Chondrocyte (in vitro differentiated cells): ENCODE measurements at regions not wholly inside any gene's neighbourhood (a gene's known extent, or its start where the extent isn't known, plus 50 kb on each side); places are given as distances from the start of the nearest gene placed in this dataset.
A peak's percentile ranks its signal among the peaks of the same experiment; 100 is the strongest.
"Not testable (repeated sequence)": the region's sequence is repeated elsewhere in the genome, so short reads cannot be mapped to it uniquely, and the experiment has no call there.

Source experiments
- DNase-seq: peaks from one replicate; pipeline ENCODE4 v3.0.0; 2021; ENCODE audit warnings: mixed read lengths, low spot score
- H3K27ac Mint-ChIP-seq: one replicate; pipeline ENCODE4 v1.8.0; 2021; ENCODE audit warnings: mild to moderate bottlenecking, moderate library complexity, mixed read lengths; ENCODE audit not compliant: unreplicated experiment
- H3K27me3 Mint-ChIP-seq: 2 replicates; pipeline ENCODE4 v1.8.0; 2021; ENCODE audit warnings: low read depth, mixed read lengths
- H3K36me3 Mint-ChIP-seq: 2 replicates; pipeline ENCODE4 v1.8.0; 2021; ENCODE audit warnings: low read depth, mixed read lengths
- H3K4me1 Mint-ChIP-seq: 2 replicates; pipeline ENCODE4 v1.8.0; 2021; ENCODE audit warnings: low read depth, mild to moderate bottlenecking, mixed read lengths
- H3K4me3 Mint-ChIP-seq: one replicate; pipeline ENCODE4 v1.8.0; 2021; ENCODE audit warnings: mild to moderate bottlenecking, moderate library complexity, mixed read lengths; ENCODE audit not compliant: unreplicated experiment
- H3K9me3 Mint-ChIP-seq: 2 replicates; pipeline ENCODE4 v1.8.0; 2021; ENCODE audit warnings: low read depth, mixed read lengths
- CTCF ChIP-seq: fragments of 200-600 bp; sonication (generic); IDR thresholded peaks from 2 replicates; pipeline ENCODE4 v1.5.0; 2021; ENCODE audit warnings: antibody characterized with exemption, mild to moderate bottlenecking, moderate library complexity

- no peak overlapping the region for H3K4me3 Mint-ChIP-seq
- no peaks in the 10 kb centered on the region for H3K9me3 Mint-ChIP-seq
- H3K27ac Mint-ChIP-seq, result no peak overlapping the region
- H3K4me1 Mint-ChIP-seq, result peaks cover 12% of the 10 kb centered on the region
- peaks cover 1% of the 10 kb centered on the region for H3K36me3 Mint-ChIP-seq
- no peak for DNase-seq
- TF ChIP-seq CTCF, result no peak
- H3K27me3 Mint-ChIP-seq, result no peaks in the 10 kb centered on the region
These were observed 56.1 kb upstream of the RBFOX2 start for GRCh38 chr22:36084717-36085116.

DNA sequence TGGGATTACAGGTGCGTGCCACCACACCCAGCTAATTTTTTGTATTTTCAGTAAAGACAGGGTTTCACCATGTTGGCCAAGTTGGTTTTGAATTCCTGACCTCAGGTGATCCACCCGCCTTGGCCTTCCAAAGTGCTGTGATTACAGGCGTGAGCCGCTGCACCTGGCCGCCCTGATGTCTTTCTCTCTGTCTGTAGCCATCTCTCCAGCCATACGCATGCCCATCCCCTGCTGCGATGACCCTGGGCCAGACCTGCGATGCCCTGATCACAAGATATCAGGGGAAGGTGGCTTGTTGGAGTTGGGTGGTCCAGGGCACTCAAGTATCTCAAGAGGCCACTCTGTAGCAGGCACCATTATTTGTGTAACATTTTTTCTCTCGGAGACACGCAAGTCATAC, 54.4 kb upstream of the RBFOX2 start:
- no peak for TF ChIP-seq CTCF
- Mint-ChIP-seq H3K4me3 (no peak overlapping the region), H3K27me3 (no peaks in the 10 kb centered on the region), H3K9me3 (no peaks in the 10 kb centered on the region), H3K27ac (peak overlapping the region; percentile 8), H3K4me1 (peaks cover 12% of the 10 kb centered on the region), H3K36me3 (no peaks in the 10 kb centered on the region)
- DNase-seq, result no peak

GRCh38 chr22:36081023-36081431, 52.4 kb upstream of the RBFOX2 start:
- DNase-seq, result no peak
- no peaks in the 10 kb centered on the region for H3K27me3 Mint-ChIP-seq
- H3K9me3 Mint-ChIP-seq, result no peaks in the 10 kb centered on the region
- no peak overlapping the region for H3K4me3 Mint-ChIP-seq
- H3K36me3 Mint-ChIP-seq, result no peaks in the 10 kb centered on the region
- TF ChIP-seq CTCF, result no peak
- H3K27ac Mint-ChIP-seq, result peak overlapping the region; percentile 98
- peaks cover 17% of the 10 kb centered on the region for H3K4me1 Mint-ChIP-seq

DNA sequence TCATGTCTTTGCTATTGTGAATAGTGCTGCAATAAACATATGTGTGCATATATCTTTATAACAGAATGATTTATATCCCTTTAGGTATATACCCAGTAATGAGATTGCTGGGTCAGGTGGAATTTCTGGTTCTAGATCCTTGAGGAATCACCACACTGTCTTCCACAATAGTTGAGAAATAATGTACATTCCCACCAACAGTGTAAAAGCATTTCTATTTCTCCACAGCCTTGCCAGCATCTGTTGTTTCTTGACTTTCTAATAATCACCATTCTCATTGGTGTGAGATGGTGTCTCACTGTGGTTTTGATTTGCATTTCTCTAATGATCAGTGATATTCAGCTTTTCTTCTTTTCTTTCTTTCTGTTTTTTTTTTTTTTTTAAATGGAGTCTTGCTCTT, 51.7 kb upstream of the RBFOX2 start:
- not testable (repeated sequence) for H3K27me3 Mint-ChIP-seq, DNase-seq, H3K9me3 Mint-ChIP-seq, H3K36me3 Mint-ChIP-seq, H3K4me3 Mint-ChIP-seq
- Mint-ChIP-seq H3K4me1 (peaks cover 17% of the 10 kb centered on the region), H3K27ac (peak overlapping the region; percentile 98)

DNA sequence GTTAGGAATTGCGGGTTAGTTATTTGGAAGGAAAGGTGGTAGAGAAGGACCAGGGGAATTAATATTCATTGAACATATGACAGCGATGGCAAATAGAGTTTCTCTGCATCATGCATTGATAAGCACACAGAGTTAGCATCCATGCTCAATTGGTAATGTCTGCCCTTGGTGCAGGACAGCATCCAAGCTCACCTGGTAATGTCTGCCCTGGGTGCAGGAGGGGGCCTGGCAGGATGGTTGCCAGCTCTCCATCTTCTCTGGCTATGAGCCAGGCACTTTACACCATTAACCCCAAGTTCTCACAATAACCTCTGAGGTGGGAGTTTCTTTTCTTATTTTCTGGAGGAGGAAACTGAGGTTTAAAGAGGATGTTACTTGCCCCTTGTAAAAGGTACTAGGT, 50.4 kb upstream of the RBFOX2 start:
- Mint-ChIP-seq H3K36me3 (no peaks in the 10 kb centered on the region), H3K9me3 (no peaks in the 10 kb centered on the region), H3K4me3 (no peak overlapping the region), H3K4me1 (peaks cover 17% of the 10 kb centered on the region), H3K27me3 (no peaks in the 10 kb centered on the region), H3K27ac (no peak overlapping the region)
- no peak for DNase-seq
- no peak for TF ChIP-seq CTCF
